NCI-H526 (cell line): ENCODE measurements at regions not wholly inside any gene's neighbourhood (a gene's known extent, or its start where the extent isn't known, plus 50 kb on each side); places are given as distances from the start of the nearest gene placed in this dataset.
"Not testable (repeated sequence)": the region's sequence is repeated elsewhere in the genome, so short reads cannot be mapped to it uniquely, and the experiment has no call there.

Experiments used
- DNase-seq, 2 experiments: peaks; one replicate each; lab custom pipeline; 2025; lab: John Stamatoyannopoulos, UW

DNA sequence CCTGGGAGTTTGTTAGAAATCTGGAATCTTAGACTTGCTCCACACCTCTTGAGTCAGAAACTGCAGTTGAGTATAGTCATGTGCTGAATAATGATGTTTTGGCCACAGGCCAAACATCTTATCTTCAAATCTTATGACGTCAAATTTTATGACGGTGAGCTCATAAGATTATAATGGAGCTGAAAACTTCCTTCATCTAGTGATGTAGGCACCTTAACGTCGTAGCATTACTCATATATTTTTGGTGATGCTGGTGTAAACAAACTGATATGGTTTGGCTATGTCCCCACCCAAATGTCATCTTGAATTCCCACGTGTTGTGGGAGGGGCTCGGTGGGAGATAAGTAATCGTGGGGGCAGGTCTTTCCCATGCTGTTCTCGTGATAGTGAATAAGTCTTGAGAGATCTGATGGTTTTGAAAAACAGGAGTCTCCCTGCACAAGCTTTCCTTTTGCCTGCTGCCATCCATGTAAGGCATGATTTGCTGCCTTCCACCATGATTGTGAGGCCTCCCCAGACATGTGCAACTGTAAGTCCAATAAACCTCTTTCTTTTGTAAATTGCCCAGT lies 268.0 kb upstream of the PROK2 start:
- no peak for DNase-seq

DNA sequence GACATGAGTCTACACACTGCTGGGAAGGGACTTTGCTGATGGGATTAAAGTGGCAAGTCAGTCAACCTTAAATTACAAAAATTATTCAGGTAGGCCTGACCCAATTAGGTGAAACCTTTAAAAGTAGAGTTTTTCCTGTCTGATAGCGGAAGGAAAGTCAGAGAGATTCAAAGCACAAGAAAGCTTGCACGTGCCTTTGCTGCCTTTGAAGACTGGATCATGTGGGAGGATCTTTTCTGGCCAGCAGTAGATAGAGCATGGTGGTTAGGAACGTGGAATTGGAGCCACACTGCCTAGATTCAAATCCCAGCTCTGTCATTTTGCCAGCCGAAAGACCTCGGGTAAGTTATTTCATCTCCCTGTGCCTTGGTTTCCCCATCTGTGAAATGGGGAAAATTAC lies 265.8 kb upstream of the PROK2 start:
- DNase-seq: no peak

DNA sequence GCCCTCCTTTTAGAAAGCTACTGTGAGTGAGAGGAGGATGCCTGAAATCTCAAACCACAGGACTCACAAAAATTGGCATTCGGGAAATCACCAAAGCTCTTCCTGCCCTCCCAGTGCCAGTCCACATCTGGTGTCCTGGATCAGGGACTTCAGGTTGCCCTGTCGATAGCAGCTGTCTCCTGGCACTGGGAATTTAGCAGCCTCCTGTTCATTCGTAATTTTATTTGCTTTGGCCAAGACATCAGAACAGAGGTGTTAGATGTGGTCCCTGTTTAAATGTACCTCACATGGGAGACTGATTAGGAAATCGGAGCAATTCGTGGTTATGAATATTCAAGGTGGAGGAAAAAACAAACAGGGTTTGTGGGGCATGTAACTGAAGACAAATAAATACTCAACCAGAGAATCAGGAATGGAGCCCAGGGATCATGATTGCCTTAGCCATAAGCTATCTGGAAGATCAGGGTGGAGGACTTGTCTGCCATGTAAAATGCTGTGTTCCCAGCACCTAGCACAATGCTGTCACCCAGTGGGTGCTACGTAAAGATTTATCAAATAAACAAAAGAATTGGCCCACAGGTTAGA lies 265.2 kb upstream of the PROK2 start:
- peak in 1 of 2 experiments; percentile 5 for DNase-seq

DNA sequence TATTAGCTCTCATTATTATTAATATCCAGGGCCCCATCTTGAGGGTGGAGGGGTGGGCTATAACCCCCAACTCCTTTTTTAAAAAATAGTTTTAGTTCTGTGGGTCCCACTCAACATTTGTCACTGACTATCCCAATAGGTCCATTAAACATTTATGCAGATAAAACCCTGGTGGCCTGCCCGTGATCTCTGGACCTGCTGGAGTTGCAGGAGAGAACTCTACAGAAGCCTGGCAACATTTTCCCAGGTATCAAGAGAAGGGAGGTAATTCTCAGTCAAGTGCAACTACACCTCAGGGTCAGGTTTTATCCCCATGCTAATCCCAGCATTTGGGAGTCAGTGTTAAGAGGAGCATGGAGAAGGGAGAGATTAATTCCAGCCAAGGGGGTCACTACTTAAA lies 264.4 kb upstream of the PROK2 start:
- no peak for DNase-seq

DNA sequence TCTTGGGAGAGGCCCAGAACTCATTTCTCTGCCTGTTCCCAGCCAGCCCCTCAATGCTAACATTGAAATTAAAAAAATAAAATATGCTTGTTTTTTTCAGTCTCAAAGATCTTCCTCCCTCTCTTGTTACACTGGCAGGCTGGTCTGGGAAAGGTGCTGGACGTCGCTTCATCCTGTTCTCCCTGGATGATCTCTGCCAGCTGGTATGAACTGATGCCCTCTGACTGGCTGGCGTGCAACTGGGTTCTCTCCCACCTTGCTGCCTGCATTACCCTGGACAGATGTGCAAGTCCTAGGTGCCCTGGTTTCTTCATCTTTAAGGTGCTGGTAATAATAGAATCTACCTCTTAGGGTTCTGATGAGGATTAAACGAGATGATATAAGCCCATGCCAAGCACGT lies 263.9 kb upstream of the PROK2 start:
- no peak for DNase-seq

DNA sequence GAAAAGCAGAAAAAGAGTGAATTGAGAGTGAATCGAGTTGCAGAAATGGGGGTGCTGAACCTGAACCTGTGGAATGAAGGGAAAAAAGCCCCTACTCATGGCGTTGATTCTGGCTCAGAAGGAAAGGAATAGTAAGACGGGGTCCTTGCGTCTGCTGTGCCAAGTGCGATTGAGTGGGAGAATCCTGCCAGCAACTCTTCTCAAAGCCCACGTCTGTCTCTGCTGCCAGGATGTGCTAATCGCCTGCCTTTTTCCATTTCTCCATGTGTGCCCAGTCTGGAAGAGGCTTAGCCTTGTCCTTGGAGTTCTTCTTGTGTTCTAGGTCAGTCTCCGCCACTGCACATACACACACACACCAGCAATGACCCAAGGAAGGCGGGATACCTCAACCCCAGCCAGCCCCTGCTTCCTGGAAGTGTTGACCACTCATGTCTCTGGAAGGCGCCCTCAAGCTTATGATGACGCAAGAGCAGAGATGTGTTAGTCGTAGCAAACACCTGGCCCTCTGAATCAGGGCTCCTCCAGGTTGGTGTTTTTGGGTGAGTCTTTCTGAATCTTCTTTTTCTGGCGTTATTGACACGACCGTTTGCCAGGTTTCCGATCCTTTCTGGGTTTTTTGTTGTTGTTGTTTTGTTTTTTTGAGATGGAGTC lies 262.4 kb upstream of the PROK2 start:
- DNase-seq: no peak

DNA sequence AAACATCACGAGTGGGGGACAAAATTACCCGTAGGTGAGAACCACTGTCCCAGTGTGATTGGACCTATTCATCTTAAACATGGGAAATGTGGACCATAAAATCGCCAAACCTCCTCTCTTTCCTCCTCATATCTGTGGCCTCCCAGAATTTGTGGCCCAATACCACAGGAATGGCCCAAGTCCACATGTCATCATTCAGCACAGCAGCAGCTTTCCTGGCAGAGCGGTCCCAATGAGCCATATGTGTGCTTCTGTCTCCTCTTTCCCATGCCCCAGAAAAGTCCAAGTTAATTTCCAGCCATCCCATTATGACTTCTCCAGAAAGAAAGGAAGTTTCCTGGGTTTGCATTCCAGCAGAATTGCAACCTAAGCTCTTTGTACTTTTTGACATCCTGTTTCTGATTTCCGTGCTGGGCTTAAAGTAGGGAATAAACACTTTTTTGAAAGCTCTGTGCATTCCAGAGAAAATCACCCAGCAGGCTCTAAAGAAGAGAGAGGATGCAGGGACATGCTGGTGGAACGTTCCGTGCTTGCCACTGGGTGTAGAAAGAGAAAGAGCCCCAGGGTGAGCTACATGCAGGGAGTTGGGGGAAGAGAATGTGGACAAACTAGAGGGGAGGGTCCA lies 259.4 kb upstream of the PROK2 start:
- no peak for DNase-seq

DNA sequence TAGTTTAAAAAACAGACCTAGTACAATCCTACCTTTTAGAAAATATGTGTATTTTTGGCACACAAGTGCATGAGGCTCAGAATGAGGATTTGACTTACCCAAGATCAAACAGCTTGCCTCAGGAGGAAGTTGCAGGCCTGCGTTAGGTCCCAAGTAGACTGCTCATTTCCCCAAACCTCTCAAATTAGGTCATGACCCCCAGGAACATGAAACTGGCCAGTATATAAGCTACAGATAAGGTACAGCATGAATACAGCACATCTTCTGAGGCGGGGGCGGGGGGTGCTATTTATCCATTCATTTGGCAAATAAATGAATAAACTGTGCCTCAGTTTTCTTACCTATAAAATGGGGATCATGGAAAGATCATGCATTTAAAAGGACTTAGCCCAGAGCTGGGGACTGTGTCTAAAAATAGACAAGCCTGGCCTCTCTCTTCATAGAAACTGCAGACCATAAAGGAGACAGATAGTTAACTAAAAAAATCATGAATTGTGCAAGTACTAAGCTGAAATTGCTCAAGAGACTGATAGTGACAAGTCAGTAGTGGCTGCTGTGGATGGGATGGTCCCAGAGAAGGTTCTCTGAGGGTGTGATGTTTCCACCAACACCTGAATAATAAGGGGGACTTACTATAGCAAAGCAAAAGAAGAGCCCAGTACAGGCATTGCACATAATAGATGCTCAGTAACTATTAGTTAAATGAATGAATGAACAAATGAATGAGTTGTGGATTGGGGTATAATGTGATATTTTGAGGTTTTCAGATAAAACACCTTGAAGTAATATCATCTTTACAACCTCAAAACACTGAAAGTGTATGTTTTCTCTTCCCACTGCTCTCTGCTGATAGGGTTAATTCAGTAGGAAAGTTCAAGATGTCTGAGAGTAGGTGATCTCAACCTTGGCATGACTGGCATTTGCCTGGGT lies 258.5 kb upstream of the PROK2 start:
- no peak for DNase-seq

DNA sequence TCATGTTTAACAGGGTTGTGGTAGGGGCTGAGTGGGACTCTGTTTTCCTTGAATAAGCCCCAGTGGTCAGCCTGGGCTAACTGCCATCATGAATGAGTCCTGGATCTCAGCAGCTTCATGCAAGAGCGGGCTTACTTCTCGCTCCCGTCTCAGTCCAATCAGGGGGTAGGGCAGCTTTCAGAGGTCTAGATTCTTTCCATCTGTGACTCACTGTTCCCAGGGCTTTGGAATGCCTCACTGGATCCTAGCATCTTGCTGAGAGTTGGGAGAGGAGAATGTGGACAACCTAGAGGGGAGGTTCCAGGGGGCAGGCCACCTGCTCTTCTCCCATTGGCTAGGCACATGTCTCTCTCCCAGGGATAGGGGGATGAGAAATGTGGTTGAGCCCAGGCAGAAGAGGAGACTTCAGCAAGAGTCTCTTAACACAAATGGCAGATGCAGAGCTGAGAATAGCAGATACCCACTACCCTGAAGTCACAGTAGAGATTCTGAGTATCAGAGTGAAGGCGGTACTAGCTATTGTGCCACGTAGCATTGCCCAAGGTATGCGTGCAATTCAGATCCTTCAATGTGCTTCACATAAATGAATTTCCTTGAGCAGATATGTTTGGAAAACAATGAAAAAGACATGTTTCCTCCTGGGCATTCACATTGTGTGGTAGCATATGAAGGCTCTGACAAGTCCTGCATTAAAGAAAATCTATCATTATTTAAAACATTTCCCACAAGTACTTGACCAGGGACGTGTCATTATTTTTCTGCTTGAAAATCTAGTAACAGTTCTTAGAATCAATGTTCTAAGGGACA lies 257.7 kb upstream of the PROK2 start:
- DNase-seq: no peak

DNA sequence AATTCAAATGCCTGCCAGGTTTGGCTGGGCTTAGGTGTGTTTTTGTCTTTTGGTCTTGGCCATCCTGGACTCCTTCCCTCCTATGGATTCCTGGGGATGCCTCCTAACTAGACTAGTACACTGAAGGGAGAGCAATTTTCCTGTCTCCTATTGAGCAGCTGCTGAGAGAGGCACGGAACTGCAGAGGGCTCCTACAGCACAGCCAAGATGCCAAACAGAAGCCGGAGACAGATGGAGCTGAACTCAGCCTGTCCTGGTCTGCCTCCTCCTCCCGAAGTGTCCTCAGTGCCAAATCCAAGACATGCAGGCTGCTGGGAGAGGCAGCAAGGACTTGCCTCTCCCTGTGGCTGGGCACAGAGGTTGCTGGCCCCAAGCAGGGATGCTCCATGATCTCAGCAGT lies 256.6 kb upstream of the PROK2 start:
- DNase-seq: no peak

DNA sequence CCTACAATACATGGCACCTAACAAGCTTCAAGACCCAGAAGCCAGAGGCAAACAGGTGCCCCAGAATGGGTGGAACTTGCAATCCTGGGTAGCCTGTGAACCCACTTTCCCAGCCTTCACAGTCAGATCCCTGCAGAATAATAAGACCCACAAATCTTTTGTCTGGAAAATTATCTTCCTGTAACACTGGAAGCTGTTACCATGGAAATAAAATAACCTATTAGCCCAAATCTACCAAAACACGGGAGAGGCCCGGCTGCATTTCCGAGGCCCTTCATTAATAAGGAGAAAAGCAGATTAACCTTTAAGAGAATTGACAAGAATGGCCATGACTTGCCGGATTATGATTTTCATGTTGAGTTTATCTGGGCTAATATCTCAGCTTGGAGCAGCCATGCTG lies 256.1 kb upstream of the PROK2 start:
- DNase-seq: no peak

DNA sequence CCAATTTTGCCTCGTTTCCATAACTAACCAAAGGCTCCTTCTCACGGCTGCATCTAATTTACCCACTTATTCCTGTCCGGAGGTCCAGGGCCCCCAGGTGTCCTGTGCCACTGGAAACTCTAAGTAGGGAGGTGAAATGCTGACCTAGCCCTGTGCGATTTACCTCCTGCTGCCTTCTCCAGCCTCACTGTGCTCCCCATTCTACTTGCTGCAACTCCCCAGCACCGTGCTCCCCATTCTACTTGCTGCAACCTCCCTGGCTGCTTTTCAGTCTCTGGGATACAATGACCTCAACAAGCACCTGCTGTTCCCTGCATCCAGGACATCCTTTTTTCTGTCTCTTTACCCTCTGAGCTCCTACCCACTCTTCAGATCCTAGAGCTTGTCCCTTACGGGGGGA lies 254.7 kb upstream of the PROK2 start:
- no peak for DNase-seq

DNA sequence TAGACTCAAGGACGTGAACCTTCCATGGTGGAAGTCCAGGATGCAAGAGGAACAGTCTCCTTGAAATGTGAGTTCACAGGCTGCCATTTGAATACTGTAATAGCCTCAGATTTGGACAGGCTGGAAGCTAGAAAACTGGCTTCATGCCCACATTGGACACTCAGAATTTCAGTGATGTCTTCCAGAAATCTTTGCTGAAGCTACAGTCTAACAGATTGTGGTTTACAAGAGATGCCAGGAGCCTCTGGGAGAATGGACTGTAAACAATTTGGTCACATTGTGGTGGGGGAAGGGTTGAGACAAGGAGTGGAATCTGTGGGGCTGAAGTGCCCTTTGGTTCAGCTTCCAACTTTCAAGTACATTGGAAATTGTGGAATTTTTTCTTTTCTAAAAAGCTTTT lies 252.0 kb upstream of the PROK2 start:
- DNase-seq: no peak

DNA sequence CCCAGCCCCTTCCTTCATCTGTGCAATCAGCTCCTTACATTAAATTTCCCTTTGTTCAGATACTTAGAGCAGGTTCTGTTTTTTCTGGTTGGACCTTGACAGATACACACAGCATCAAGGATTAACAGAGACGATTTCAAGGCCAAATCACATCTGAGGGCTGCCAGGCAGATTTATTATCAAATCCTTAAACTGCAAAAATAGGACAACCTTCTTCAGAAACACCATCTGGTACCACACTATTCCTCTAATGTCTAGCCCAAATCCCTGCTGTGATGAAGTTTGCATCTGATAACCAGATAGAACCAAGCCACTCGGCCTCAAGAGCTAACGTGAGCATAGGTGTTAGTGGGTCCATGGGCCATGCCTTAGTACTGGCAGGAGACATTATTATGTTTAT lies 250.7 kb upstream of the PROK2 start:
- DNase-seq: no peak

DNA sequence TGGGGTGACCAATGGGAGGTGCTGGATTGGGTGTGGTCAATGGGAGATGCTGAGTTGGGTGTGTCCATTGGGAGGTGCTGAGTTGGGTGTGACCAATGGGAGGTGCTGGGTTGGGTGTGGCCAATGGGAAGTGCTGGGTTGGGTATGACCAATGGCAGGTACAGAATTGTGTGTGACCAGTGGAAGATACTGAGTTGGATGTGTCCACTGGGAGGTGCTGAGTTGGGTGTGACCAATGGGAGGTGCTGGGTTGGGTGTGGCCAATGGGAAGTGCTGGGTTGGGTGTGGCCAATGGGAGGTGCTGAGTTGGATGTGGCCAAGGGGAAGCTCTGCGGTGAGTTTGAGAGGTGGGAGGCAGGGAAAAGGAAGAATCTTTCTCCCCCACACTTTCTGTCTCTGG lies 250.0 kb upstream of the PROK2 start:
- DNase-seq: no peak

DNA sequence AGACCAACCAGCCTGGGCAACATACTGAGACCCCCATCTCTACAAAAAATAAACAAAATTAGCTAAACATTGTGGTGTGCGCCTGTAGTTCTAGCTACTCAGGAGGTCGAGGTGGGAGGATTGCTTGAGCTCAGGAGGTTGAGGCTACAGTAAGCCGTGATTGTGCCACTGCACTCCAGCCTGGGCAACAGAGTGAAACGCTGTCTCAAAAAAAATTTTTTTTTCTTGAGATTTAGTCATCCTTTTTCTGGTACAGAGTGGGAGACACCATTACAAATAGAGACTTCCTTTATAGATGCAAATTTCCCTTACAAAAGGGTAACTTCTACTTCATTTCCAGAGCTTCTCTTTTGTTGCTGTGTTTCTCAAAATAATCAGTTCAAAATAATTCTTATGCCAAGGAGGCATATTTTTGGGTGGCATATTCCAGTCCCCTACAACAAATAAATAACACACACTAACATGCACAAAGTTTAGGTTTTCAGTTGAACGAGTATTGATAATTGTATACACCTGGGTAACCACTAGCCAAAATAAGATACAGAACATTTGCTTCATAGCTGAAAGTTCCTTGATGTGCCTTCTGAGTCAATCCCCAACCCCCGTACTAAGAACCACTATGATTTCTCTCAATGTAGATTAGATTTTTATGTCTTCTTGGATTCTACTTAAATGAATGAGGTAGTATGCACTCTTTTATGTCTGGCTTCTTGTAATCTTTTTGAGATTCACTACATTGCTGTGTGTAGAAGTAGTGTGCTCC lies 248.9 kb upstream of the PROK2 start:
- no peak for DNase-seq

DNA sequence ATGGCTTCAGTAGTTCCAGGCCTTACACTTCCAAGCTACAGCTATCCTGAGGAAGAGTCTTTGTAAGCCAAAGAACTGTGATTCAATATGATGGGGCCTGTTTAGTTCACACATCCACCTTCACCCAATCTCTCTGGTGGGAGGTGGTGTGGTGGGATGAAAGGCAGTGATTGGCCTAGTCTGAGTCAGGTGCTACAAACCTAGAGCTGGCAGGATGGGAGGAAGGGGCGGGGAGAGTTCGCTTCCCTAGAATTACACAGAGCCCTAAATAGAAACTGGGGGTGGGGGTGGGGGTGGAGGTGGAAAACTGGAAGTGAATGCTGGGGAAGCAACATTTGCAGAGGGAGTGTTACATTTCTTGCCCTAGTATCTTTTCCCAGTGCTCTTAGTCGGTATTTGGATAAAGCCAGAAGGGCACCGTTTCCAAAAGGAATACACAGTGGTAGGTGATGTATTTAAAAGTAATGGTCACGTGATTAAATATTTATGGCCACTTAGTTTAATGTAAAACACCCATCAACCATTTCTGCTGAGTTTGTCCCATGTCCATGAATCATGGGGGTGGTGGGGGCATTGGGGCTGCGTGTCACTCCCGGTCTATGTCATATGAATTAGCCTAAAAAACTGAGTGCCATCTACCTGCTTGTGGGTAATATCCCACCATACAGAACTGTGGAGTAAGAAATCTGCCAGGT lies 247.6 kb upstream of the PROK2 start:
- no peak for DNase-seq

DNA sequence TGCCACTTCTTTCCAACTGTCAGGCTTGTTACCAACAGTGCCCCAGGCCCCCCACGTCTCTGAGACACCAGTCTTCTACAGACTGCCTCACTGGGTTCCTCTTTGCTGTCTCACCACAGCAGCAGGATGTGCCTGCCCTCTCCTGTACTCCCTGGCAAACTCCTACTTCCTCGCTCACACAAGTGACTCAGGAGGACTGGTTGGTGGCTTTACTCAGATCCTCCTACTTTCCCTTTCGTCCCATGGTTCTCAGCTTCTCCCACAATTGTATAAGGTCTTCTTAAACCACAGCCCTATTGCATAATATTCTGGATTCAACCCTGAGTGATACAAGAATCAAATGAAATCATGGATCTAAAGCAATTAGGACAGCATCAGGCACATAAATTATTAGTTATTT lies 246.6 kb upstream of the PROK2 start:
- DNase-seq: no peak

DNA sequence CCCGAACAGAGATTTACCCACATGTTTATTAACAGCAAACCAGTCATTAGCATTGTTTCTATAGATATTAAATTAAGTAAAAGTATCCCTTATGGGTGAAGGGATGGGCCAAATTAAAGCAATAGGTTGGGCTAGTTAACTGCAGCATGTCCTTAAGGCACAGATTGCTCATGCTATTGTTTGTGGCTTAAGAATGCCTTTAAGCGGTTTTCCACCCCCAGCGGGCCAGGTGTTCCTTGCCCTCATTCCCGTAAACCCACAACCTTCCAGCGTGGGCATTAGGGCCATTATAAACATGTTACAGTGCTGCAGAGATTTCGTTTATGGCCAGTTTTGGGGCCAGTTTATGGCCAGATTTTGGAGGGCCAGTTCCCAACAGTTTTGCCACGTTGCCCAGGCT lies 245.3 kb upstream of the PROK2 start:
- DNase-seq: not testable (repeated sequence)

DNA sequence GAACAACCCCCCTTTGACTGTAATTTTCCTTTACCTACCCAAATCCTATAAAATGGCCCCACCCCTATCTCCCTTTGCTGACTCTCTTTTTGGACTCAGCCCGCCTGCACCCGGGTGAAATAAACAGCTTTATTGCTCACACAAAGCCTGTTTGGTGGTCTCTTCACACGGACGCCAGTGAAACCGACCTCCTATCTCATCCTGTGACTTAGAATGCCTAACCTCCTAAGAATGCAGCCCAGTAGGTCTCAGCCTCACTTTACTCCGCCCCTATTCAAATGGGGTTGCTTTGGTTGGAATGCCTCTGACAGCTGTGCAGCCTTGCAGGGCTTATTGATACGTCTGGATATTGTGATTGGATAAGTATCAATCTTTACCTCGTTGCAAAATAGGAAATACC lies 243.8 kb upstream of the PROK2 start:
- not testable (repeated sequence) for DNase-seq
